Nephron (organoid): ENCODE measurements at regions not wholly inside any gene's neighbourhood (a gene's known extent, or its start where the extent isn't known, plus 50 kb on each side); places are given as distances from the start of the nearest gene placed in this dataset.

ENCODE experiments used
- H3K27ac Mint-ChIP-seq, 3 experiments: 2 replicates each; pipeline ENCODE4 v1.8.0; 2020; ENCODE audit warnings: mixed read lengths in 3 of 3, mild to moderate bottlenecking in 2 of 3, moderate library complexity in 1 of 3
- H3K27me3 Mint-ChIP-seq: 2 replicates; pipeline ENCODE4 v1.8.0; 2021; ENCODE audit warnings: low read depth, mild to moderate bottlenecking, moderate library complexity, mixed read lengths
- H3K36me3 Mint-ChIP-seq: 2 replicates; pipeline ENCODE4 v1.8.0; 2020; ENCODE audit warnings: low read depth, mixed read lengths
- H3K4me1 Mint-ChIP-seq: 2 replicates; pipeline ENCODE4 v1.8.0; 2020; ENCODE audit warnings: mixed read lengths
- H3K4me3 Mint-ChIP-seq, 3 experiments: 2 replicates each; pipeline ENCODE4 v1.8.0; 2020; ENCODE audit warnings: mild to moderate bottlenecking in 3 of 3, mixed read lengths in 3 of 3, moderate library complexity in 2 of 3
- H3K9me3 Mint-ChIP-seq: 2 replicates; pipeline ENCODE4 v1.8.0; 2020; ENCODE audit warnings: mixed read lengths
- CTCF ChIP-seq, 3 experiments: fragments of 200-600 bp; sonication (generic); IDR thresholded peaks; one replicate each; pipeline ENCODE4 v1.5.0; 2021; ENCODE audit warnings: antibody characterized with exemption in 3 of 3; ENCODE audit not compliant: unreplicated experiment in 3 of 3

GRCh38 chr2:51149725-51150124 lies 117.8 kb upstream of the NRXN1 start:
- H3K9me3 Mint-ChIP-seq = peaks cover 3% of the 10 kb centered on the region
- no peak overlapping the region for H3K4me3 Mint-ChIP-seq
- no peaks in the 10 kb centered on the region for H3K27me3 Mint-ChIP-seq
- no peaks in the 10 kb centered on the region for H3K36me3 Mint-ChIP-seq
- TF ChIP-seq CTCF (IDR thresholded peaks at IDR 0.05; ENCODE audit: unreplicated experiment in 3 of 3) = no peak
- H3K4me1 Mint-ChIP-seq = no peaks in the 10 kb centered on the region
- no peak overlapping the region for H3K27ac Mint-ChIP-seq

- no peak for TF ChIP-seq CTCF (IDR thresholded peaks at IDR 0.05; ENCODE audit: unreplicated experiment in 3 of 3)
- no peak overlapping the region for H3K27ac Mint-ChIP-seq
- no peaks in the 10 kb centered on the region for H3K27me3 Mint-ChIP-seq
- no peaks in the 10 kb centered on the region for H3K36me3 Mint-ChIP-seq
- peaks cover 3% of the 10 kb centered on the region for H3K9me3 Mint-ChIP-seq
- H3K4me3 Mint-ChIP-seq = no peak overlapping the region
- H3K4me1 Mint-ChIP-seq = no peaks in the 10 kb centered on the region
Observed at GRCh38 chr2:51145761-51146160, 113.8 kb upstream of the NRXN1 start.

GRCh38 chr2:51120754-51121280 lies 88.9 kb upstream of the NRXN1 start:
- no peaks in the 10 kb centered on the region for H3K27me3 Mint-ChIP-seq
- H3K27ac Mint-ChIP-seq = no peak overlapping the region
- H3K4me1 Mint-ChIP-seq = no peaks in the 10 kb centered on the region
- H3K9me3 Mint-ChIP-seq = no peaks in the 10 kb centered on the region
- no peaks in the 10 kb centered on the region for H3K36me3 Mint-ChIP-seq
- TF ChIP-seq CTCF (IDR thresholded peaks at IDR 0.05; ENCODE audit: unreplicated experiment in 3 of 3) = no peak
- no peak overlapping the region for H3K4me3 Mint-ChIP-seq

- H3K9me3 Mint-ChIP-seq = no peaks in the 10 kb centered on the region
- no peak overlapping the region for H3K27ac Mint-ChIP-seq
- no peak for TF ChIP-seq CTCF (IDR thresholded peaks at IDR 0.05; ENCODE audit: unreplicated experiment in 3 of 3)
- H3K27me3 Mint-ChIP-seq = no peaks in the 10 kb centered on the region
- H3K4me3 Mint-ChIP-seq = no peak overlapping the region
- H3K4me1 Mint-ChIP-seq = peaks cover 14% of the 10 kb centered on the region
- H3K36me3 Mint-ChIP-seq = no peaks in the 10 kb centered on the region
Observed at GRCh38 chr2:51111532-51111931, 79.6 kb upstream of the NRXN1 start.

- peaks cover 15% of the 10 kb centered on the region for H3K4me1 Mint-ChIP-seq
- no peaks in the 10 kb centered on the region for H3K27me3 Mint-ChIP-seq
- no peak overlapping the region for H3K4me3 Mint-ChIP-seq
- no peaks in the 10 kb centered on the region for H3K36me3 Mint-ChIP-seq
- no peaks in the 10 kb centered on the region for H3K9me3 Mint-ChIP-seq
- H3K27ac Mint-ChIP-seq = peak overlapping the region in 2 of 3 experiments; percentile 11 to 15
- TF ChIP-seq CTCF (IDR thresholded peaks at IDR 0.05; ENCODE audit: unreplicated experiment in 3 of 3) = no peak
Observed at GRCh38 chr2:51108794-51109193, 76.9 kb upstream of the NRXN1 start.

- peak overlapping the region; percentile 15 to 81 (median 32) for H3K27ac Mint-ChIP-seq
- no peaks in the 10 kb centered on the region for H3K27me3 Mint-ChIP-seq
- H3K36me3 Mint-ChIP-seq = no peaks in the 10 kb centered on the region
- peaks cover 23% of the 10 kb centered on the region for H3K4me1 Mint-ChIP-seq
- TF ChIP-seq CTCF (IDR thresholded peaks at IDR 0.05; ENCODE audit: unreplicated experiment in 3 of 3) = no peak
- H3K9me3 Mint-ChIP-seq = no peaks in the 10 kb centered on the region
- H3K4me3 Mint-ChIP-seq = no peak overlapping the region
Observed at GRCh38 chr2:51107841-51108240, 75.9 kb upstream of the NRXN1 start.
